ENCODE measurements at regions not wholly inside any gene's neighbourhood (a gene's known extent, or its start where the extent isn't known, plus 50 kb on each side); places are given as distances from the start of the nearest gene placed in this dataset.

DNA sequence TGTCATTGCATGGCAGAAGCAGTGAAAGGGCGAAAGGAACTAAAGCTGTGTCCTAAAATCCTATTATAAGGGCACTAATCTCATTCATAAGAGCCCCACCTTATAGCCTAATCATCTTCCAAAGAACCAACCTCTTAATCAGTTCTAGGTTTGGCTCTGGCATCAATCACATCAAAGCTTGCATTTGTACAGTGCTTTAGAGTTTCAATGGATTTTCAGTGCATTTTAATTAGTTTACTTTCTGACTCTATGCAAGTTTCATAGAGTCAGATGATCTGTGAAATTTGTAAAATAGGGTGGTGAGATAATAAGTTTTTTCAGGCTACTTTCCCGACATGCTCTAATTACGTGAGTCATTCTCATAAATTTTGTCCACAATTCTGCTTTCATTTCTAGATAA lies 341.1 kb downstream of the DIPK2A start:
- TF ChIP-seq POLR2AphosphoS5 (IDR thresholded peaks at IDR 0.05; ENCODE audit: low read depth, low read length) = no peak
- no peak for TF ChIP-seq POLR2A (IDR thresholded peaks at IDR 0.05; ENCODE audit: low read depth, low read length)
- no peak for TF ChIP-seq TAF1 (IDR thresholded peaks at IDR 0.05; ENCODE audit: borderline replicate concordance, low read depth, low read length)
- DNase-seq (ENCODE audit: insufficient read length) = no peak
- no peak for FAIRE-seq

DNA sequence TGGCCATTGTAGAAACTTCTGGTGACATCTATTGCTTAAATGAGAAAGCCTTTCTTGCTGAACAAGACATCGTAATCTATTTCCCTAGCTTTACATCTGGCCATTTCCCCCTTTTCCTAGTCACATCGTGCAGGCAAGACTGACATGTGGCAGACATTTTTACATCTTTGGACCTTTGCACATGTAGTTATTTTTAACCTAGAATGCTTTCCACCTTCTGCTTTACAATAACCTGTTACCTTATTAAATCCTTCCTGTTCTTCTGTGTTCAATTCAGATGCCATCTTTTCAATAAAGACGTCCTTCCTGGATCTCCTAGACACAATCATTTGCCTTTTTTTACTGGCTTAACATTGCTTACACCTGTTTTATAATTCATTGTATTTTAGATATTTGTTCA lies 343.3 kb downstream of the DIPK2A start:
- no peak for FAIRE-seq
- DNase-seq (ENCODE audit: insufficient read length) = no peak
- TF ChIP-seq POLR2A (IDR thresholded peaks at IDR 0.05; ENCODE audit: low read depth, low read length) = no peak
- no peak for TF ChIP-seq POLR2AphosphoS5 (IDR thresholded peaks at IDR 0.05; ENCODE audit: low read depth, low read length)
- no peak for TF ChIP-seq TAF1 (IDR thresholded peaks at IDR 0.05; ENCODE audit: borderline replicate concordance, low read depth, low read length)

DNA sequence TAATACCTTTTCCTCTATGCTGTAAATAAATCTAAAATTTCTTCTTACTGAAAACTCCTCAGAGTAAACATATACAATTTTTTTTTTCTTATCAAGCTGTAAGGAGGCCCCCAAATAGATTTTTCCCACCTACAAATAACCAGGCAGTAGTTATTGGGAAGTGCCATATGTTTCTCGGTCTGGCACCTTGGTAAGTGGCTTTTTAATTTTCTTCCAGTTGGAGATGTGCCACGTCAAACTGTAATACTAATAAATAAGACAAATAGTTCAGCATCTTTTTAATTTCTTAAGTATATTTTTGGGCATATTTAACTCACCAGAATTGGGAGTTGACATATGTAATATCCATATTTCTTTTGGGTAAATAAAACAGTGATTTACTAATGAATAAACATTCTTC lies 346.3 kb downstream of the DIPK2A start:
- no peak for TF ChIP-seq TAF1 (IDR thresholded peaks at IDR 0.05; ENCODE audit: borderline replicate concordance, low read depth, low read length)
- TF ChIP-seq POLR2AphosphoS5 (IDR thresholded peaks at IDR 0.05; ENCODE audit: low read depth, low read length) = no peak
- TF ChIP-seq POLR2A (IDR thresholded peaks at IDR 0.05; ENCODE audit: low read depth, low read length) = no peak
- FAIRE-seq = no peak
- no peak for DNase-seq (ENCODE audit: insufficient read length)

DNA sequence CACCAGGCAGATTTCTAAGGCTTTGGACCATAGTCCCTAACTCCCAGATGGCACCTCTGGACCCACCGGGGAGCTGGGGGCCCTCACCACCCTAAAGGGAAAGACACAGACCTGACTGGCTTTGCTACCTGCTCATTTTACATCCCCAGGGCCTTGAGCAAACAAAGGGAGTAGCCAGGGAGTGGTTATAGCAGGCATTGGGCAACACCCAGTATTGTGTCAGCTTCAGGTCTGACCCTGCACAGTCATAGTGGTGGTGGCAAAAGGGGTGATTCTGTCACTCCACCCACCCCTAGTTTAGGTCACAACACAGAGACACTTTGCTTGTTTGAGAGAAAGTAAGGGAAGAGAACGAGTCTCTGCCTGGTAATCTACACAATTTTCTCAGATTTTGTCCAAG lies 352.5 kb downstream of the DIPK2A start:
- TF ChIP-seq TAF1 (IDR thresholded peaks at IDR 0.05; ENCODE audit: borderline replicate concordance, low read depth, low read length) (no peak), POLR2A (IDR thresholded peaks at IDR 0.05; ENCODE audit: low read depth, low read length) (no peak), POLR2AphosphoS5 (IDR thresholded peaks at IDR 0.05; ENCODE audit: low read depth, low read length) (no peak)
- DNase-seq (ENCODE audit: insufficient read length) = no peak
- no peak for FAIRE-seq

DNA sequence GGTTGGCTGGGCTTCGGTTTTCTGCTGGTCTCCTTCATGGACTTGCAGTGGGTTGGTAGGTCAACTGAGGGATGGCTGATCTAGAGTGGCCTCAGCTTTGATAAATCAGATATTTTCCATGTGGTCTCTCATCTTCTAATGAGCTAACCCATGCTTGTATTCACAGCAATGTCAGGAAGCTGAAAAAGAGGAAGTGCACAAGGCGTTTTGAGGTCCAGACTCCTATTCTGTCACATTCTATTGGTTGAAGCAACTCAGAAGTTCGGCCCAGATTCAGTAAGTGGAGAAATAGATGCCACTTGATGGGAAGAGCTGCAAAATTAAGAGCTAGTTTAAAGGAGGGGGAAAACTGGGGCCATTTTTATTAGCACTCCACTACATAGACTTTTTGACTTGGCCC lies 361.2 kb downstream of the DIPK2A start:
- TF ChIP-seq POLR2A (IDR thresholded peaks at IDR 0.05; ENCODE audit: low read depth, low read length) (no peak), TAF1 (IDR thresholded peaks at IDR 0.05; ENCODE audit: borderline replicate concordance, low read depth, low read length) (no peak), POLR2AphosphoS5 (IDR thresholded peaks at IDR 0.05; ENCODE audit: low read depth, low read length) (no peak)
- DNase-seq (ENCODE audit: insufficient read length) = no peak
- FAIRE-seq = no peak

DNA sequence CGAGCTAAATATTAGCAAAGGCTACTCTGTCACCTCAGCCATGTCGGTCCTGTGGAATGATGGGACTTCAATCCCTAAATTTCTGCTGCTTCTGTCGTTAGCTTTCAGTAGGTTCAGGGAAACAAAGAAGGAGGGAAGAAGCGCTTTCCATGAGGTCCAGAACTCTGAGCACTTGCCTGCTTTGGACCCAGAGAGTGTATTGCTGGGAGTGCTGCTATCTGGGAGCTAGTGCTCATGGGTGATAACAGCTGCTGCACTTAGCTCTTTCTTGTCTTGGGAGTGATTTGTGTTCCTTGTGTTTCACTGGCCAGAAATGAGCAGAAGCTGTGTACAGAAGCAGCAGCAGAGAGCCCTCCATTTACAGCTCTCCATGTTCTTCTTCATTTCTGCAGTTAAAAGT lies 369.8 kb downstream of the DIPK2A start:
- no peak for FAIRE-seq
- no peak for TF ChIP-seq POLR2A (IDR thresholded peaks at IDR 0.05; ENCODE audit: low read depth, low read length)
- TF ChIP-seq POLR2AphosphoS5 (IDR thresholded peaks at IDR 0.05; ENCODE audit: low read depth, low read length) = no peak
- no peak for TF ChIP-seq TAF1 (IDR thresholded peaks at IDR 0.05; ENCODE audit: borderline replicate concordance, low read depth, low read length)
- no peak for DNase-seq (ENCODE audit: insufficient read length)

DNA sequence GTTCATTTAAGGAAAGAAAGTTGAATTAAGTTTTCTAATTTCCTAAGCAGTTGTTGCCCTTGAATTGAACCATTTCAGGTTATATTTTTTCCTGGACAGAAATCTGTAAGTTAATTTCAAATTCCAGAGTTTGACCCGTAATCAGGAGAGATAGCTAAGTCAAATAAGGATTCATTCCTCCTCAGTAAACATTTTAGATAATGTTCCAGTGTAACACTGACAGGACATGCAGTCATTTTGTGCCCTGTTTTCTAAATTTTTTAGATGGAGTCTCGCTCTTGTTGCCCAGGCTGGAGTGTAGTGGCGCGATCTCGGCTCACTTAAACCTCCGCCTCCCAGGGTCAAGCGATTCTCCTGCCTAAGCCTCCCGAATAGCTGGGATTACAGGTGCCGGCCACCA lies 371.7 kb downstream of the DIPK2A start:
- no peak for FAIRE-seq
- DNase-seq (ENCODE audit: insufficient read length) = no peak
- TF ChIP-seq POLR2A (IDR thresholded peaks at IDR 0.05; ENCODE audit: low read depth, low read length) = no peak
- TF ChIP-seq POLR2AphosphoS5 (IDR thresholded peaks at IDR 0.05; ENCODE audit: low read depth, low read length) = no peak

DNA sequence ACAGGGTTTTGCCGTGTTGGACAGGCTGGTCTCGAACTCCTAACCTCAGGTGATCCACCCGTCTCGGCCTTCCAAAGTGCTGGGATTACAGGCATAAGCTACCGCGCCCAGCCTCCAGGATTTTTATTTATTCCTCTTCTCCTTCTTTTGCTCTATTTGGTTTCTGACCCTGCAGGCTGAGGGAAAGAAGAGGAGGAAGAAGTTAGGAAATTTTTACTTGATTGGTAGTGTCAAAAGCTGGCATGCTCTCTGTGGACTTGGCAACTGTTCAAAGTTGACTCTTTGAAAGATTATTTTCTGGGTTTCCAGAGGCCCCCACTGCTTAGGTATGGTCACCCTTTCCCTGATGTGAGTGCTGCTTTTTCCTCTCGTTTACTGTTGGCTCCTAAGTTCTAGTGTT lies 372.2 kb downstream of the DIPK2A start:
- no peak for FAIRE-seq
- DNase-seq (ENCODE audit: insufficient read length) = no peak
- TF ChIP-seq POLR2AphosphoS5 (IDR thresholded peaks at IDR 0.05; ENCODE audit: low read depth, low read length) (no peak), TAF1 (IDR thresholded peaks at IDR 0.05; ENCODE audit: borderline replicate concordance, low read depth, low read length) (no peak), POLR2A (IDR thresholded peaks at IDR 0.05; ENCODE audit: low read depth, low read length) (no peak)

DNA sequence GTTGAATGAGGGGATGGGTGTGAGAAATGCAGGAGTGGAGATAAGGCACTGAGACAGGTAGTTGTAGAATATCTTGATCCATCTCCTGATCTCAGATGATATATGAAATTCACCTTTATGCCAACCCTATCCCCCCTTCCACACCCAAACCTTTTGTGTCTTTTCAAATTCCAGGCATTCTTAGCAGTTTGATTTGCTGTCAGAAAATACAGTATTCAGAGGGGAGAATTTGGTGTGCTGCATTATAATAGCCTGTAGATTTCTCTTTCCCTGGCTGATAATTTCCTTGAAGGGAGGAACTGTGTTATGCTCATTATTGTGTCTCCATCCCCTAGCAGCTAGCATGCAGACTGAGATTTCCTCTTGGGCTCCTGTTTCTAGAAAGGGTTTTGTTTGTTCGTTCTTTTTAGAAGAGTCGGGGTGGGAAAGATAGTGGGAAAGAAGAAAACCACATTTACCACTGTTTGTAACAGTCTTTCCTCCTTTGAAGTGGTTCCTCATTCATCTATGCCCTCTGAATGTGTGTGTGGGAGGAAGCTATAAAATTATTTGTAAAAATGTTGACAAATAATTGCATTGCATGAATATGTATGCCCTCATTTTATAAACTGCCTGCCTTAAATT lies 373.4 kb downstream of the DIPK2A start:
- DNase-seq (ENCODE audit: insufficient read length) (no peak), FAIRE-seq (no peak)
- no peak for TF ChIP-seq TAF1 (IDR thresholded peaks at IDR 0.05; ENCODE audit: borderline replicate concordance, low read depth, low read length)

DNA sequence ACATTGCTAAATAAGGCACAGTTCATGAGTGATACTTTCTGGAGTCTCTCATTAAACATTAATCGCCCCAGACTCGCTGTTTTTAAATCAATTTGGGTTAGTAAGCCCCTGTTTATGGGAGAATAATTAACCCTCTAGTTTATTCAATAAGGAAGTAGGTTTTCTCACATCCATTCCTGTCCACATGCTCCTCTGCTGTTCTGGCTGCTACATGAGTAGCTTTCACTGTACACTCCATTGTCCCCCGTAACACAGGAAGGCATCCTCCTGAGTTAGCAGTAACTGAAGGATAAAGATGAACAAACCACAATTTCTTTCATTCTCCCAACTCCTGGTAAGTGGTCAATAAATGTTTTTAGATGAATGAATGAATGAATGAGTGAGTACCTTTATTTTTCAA lies 378.5 kb downstream of the DIPK2A start:
- DNase-seq (ENCODE audit: insufficient read length) (no peak), FAIRE-seq (no peak)
- no peak for TF ChIP-seq POLR2AphosphoS5 (IDR thresholded peaks at IDR 0.05; ENCODE audit: low read depth, low read length)
- no peak for TF ChIP-seq TAF1 (IDR thresholded peaks at IDR 0.05; ENCODE audit: borderline replicate concordance, low read depth, low read length)
- TF ChIP-seq POLR2A (IDR thresholded peaks at IDR 0.05; ENCODE audit: low read depth, low read length) = no peak

DNA sequence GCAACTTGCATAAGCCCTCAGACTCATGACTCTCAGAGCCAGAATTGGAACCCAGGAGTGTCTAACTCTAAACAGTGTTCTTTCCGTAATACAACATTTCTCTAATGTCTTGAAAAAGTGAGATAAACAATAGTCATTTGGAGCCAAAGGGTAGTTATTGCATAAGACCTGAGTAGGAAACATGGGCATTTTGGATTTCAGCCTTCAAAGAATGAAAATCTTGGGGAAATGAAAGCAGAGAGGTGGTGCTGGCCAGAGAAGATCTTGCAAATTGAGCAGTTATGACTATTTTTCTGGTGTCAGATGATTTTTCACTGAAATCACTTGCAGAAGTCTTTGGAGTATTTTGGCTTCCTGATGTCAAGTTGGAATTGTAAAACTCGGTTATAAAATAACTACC lies 379.4 kb downstream of the DIPK2A start:
- no peak for FAIRE-seq
- TF ChIP-seq POLR2AphosphoS5 (IDR thresholded peaks at IDR 0.05; ENCODE audit: low read depth, low read length) (no peak), POLR2A (IDR thresholded peaks at IDR 0.05; ENCODE audit: low read depth, low read length) (no peak), TAF1 (IDR thresholded peaks at IDR 0.05; ENCODE audit: borderline replicate concordance, low read depth, low read length) (no peak)

DNA sequence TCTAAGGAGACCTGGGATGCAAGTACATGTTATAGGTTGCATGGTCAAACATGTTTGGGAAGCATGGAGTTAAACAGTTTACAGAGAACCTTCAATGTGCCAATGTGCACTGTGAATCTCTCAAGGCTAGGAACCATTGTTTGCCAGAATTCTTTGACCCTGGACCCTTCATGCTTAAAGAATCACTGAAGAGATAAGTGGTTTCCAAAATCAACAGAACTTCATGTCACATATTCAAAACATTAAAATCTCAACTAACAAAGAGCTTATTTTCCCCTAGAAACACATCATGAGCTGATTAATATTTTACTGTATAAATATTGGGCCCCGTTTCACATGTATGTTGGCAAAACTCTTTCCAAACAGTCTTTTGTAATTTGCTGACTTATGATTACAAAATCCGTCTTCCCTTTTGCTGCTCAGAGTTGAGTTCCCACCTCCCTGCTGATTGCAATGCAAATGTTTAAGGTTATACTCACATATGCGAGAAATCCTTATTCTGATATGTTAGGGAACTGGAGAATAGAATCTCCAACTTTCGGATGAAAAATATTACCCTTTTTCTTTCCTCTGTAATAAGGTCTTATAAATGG lies 380.2 kb downstream of the DIPK2A start:
- TF ChIP-seq TAF1 (IDR thresholded peaks at IDR 0.05; ENCODE audit: borderline replicate concordance, low read depth, low read length) (no peak), POLR2AphosphoS5 (IDR thresholded peaks at IDR 0.05; ENCODE audit: low read depth, low read length) (no peak), POLR2A (IDR thresholded peaks at IDR 0.05; ENCODE audit: low read depth, low read length) (no peak)
- no peak for DNase-seq (ENCODE audit: insufficient read length)
- no peak for FAIRE-seq

More for the DNA sequence above, 379.4 kb downstream of the DIPK2A start:
- DNase-seq (ENCODE audit: insufficient read length) = no peak
